GM20431 (cell line): ENCODE measurements at regions not wholly inside any gene's neighbourhood (a gene's known extent, or its start where the extent isn't known, plus 50 kb on each side); places are given as distances from the start of the nearest gene placed in this dataset.
"Not testable (repeated sequence)": the region's sequence is repeated elsewhere in the genome, so short reads cannot be mapped to it uniquely, and the experiment has no call there.

Experiments used
- in situ Hi-C: fragments of 300-500 bp; cut with MseI, MboI; formaldehyde crosslinking; loops from one replicate; pipeline ENCODE4 v1.15.0; 2020; ENCODE audit warnings: low sequenced_read_pairs; ENCODE audit not compliant: unreplicated experiment

DNA sequence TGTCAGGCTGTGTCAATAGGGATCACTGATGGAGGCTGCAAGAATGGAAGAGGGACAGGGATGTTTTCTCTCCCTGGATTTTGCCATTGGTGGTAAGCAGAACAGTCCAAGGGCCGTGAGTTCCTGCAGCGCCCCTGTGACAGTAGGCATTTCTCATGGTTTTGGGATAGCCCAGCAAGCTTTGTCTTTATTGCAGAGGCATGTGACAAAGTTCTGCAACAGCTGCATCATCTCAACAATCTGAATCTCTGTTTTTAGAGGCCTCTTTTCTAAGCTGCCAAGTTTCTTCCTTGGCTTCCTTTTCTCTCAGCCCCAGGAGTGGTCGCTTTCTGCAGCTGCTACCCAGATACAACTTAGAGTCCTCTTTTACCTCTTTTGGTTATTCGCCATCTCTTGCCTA is 95.7 kb upstream of the TSHZ3 start:
- in situ Hi-C loops, result no loop called here

DNA sequence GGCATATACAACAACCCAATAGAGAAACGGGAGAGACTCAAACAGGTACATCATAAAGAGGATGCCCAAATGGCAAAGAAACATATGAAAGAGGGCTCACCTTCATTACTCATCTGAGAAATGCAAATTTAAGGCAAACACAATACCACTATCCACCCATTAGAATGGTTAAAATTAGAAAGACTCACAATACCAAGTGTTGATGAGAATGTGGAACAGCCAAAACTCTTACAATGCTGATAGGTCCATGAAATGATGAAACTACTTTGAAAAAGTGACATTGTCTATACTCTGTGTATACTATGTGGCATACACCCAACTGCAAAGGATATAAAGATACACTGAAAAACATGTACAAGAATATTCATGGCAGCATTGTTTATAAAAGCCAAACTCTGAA is 96.2 kb upstream of the TSHZ3 start:
- in situ Hi-C loops, result no loop called here

DNA sequence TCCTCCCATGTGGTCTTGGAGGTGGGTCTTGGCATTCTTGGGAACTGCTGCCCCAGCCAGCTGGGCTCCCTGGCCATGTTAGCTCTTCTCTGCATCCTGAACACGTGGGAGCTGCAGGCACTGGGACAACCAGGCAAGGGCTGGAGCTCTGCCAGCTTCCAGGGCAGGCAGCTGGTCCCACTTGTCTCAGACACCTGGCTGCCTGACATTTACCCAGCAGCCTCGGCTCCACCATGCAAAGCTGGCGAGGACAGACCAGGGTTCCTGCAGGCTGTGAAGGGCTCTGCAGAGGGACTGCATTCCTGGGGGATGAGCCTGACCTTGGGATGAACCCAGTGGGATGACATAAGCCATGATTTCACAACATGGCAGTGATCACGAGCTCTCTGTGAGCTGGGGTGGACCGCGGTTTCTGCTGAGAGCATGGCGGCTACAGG is 99.0 kb upstream of the TSHZ3 start:
- in situ Hi-C loops, result no loop called here

DNA sequence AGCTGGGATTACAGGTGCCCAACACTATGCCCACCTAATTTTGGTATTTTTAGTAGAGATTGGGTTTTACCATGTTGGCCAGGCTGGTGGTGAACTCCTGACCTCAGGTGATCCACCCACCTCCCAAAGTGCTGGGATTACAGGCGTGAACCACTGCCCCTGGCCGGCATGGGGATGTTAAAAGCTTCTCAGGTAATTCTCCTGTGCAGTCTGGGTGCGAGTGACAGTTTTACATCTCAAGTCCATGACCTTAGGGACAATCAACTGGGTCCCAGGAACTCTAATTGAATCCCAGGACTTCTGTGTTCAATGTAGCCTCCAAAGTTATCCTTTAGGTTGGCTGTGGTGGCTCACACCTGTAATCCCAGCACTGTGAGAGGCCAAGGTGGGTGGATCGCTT is 100.1 kb upstream of the TSHZ3 start:
- in situ Hi-C loops, result no loop called here

DNA sequence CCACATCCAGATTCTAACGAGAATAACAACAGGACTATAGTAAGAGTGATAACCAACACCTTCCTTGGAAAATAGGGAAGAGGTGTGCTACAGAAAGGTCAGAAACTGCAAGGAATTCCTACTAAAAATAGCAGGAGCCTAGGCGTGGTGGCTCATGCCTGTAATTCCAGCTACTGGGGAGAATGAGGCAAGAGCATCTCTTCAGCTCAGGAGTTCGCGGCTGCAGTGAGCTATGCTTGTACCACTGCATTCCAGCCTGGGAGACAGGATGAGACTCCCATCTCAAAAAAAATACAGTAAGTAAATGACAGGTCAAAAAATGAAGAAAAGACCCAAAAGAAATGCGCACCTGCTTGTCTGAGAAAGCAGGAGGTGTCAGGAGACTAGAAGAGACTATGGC is 101.5 kb upstream of the TSHZ3 start:
- in situ Hi-C loops, result no loop called here

DNA sequence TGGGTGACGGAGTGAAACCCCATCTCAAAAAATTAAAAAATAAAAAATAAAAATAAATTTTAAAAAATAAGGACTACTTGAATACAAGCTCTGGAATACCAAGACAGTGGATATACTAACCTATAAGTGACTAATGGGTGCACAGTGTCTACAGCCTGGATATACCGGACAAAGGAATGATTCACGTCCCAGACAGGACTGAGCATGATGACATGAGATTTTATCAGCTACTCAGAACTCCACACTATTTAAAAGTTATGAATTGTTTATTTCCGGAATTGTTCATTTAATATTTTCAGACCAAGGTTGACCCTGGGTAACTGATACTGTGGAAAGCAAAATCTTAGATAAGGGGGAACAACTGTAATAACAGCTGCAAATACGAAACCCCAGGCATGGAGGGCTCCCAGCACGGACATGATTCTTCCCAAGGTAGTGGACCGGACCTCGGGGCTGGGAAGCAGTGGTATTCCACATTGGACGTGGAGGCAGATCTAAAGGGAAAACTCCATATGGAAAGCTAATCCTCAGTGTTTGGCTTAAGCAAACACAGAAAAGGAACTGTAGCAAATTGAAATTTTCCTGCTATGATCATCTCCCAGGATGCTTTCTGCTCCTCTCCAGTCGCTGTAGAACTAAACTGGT is 102.6 kb upstream of the TSHZ3 start:
- in situ Hi-C loops, result no loop called here

DNA sequence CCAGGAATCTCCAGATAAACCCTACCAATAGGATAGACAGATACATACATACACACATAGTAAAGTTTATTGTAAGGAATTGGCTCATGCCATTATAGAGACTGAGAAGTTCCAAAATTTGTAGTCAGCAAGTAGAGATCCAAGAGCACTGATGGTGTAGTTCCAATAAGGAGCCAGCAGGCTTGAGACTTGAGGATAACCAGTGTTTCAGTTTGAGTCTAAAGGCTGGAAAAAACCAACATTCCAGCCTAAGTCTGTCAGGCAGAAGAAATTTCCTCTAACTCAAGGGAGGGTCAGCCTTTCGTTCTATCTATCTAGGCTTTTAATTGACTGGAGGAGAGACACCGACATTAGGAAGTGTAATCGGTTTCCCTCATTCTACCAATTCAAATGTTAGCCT is 110.2 kb upstream of the TSHZ3 start:
- in situ Hi-C loops, result no loop called here

DNA sequence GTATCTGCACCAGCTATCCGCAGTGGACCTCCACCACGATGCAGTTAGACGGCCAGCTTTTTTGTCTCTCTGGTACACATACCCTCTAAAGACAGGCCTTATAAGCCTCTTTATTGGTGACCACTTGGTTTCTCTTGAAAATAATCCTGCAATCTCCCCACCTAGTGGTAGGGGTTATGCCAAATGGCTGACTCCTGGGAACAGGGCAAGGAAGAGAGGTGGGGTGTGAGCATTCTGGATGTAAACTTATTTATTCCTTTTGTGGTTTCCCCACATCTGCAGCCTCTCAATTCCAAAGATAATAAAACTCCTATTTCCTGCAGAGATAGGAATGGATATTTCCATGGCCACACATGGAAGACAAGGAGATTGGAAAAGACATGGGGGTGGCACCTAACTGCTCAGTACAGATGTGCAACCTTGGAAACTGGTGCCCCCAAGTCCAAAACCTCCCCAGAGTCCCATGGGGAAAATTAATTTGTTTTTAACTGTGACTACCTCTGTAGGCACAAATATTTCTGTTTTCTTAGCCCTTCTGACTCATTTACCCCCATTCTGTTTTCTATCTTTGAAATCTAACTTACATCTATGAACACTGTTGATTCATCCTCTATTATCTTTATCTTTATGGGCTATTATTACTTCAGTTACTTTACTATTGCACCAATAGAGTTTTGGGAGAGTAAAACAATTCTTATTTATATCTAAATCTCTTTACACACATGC is 112.7 kb upstream of the TSHZ3 start:
- in situ Hi-C loops, result no loop called here

DNA sequence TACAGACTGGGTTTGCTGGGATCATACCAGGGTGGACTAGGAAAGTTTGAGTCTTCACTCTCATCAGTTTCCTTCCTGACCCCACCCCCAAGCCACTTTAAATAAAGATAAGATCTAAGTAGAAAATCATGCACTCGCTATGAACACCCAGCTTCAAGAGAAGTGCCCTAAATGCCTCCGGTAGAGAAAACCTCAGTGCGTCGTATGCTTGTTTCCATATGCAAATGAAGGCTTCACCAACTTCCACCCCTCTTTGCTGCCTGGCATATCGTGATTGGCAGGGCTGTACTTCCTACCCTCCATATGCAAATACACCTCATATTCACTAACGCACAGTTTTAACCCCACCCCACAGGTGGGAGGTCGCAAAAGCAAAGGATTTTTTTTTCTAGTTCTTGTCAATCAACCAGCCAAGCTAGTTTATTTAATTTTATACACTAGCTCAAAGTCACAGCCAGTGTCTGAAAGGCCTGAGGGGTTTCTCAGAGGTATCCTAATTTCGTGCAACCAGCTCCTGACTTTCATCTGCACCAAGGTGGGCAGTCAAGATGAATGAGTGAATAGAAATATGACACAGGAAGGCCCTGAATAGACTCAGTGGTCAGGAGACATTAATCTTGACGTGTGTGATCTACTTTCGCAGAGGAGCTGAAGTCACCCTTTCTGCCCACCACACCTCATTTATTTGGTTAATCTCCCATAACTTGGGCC is 121.1 kb upstream of the TSHZ3 start:
- in situ Hi-C loops, result no loop called here

DNA sequence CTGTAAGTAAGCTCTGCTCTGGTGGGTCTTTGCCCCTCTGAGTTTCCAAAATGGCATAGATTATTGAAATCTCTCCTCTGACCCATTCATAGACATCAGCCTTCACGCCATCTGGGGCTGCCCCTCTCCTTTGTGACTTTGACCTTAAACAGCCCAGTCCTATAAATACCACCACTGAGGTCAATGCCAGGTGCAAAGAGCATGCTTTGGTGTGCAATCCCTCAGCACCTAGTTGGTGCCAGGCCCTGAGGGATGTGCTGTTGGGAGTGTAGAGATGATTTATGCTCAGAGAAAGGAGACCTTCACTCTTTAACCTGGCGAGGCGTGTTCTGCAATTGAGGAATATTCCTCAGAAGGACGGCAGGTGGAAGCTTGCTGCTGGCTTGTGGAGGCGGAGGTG is 121.7 kb upstream of the TSHZ3 start:
- in situ Hi-C loops, result no loop called here

DNA sequence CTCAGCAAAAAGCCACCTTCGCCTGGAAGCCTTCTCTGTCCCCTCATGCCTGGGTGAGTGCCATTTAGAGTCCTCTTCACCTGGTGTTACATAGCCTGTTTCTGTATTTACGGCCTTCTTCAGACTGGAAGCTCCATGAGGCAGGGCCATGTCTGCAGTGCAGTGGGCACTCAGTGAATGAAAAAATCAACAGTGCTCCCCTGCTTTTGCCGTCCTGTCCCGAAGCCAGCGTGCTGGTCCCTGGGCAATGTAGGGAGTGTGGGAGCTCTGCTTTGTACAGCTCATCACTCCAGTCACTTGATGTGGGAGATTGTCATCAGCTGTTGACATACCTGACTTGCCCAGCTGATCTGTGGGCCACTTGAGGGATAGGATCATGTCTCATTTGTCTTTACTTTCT is 129.0 kb upstream of the TSHZ3 start:
- in situ Hi-C loops, result no loop called here

DNA sequence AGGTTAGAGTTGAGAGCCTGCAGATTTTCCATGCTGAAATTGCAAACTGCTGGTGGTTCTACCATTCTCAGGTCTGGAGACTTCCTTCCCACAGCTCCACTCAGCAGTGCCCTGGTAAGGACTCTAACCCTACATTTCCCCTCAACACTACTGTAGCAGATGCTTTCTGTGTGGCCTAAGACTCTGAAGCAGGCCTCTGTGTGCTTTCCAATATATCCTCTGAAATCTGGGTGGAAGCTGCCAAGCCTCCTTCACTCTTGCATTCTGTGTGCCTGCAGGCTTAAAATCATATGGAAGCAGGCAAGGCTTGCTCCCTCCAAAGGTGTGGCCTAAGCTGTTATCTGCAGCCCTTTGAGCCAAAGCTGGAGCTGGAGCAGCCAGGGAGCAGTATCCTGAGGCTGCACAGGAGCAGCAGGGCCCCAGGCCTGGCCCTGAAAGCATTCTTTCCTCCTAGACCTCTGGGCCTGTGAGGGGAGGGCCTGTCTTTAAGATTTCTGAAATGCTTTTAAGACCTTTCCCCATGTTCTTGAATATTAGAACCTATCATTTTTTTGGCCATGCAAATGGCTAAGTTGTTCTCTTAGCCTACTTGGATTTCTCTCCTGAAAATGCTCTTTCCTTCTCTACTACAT is 134.1 kb upstream of the TSHZ3 start:
- in situ Hi-C loops, result no loop called here

DNA sequence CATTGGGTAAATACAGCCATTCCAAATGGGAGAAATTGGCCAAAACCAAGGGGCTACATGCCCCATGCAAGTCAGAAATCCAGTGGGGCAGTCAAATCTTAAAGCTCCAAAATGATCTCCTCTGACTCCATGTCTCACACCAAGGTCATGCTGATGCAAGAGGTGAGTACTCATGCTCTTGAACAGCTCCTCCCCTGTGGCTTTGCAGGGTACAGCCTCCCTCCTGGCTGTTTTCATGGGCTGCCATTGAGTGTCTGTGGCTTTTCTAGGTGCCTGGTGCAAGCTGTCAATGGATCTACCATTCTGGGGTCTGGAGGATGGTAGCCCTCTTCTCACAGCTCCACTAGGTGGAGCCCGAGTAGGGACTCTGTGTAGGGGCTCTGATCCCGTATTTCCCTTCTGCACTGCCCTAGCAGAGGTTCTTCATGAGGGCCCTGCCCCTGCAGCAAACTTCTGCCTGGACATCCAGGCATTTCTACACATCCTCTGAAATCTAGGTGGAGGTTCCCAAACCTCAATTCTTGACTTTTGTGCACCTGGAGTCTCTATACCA is 135.7 kb upstream of the TSHZ3 start:
- in situ Hi-C loops, result not testable (repeated sequence)

DNA sequence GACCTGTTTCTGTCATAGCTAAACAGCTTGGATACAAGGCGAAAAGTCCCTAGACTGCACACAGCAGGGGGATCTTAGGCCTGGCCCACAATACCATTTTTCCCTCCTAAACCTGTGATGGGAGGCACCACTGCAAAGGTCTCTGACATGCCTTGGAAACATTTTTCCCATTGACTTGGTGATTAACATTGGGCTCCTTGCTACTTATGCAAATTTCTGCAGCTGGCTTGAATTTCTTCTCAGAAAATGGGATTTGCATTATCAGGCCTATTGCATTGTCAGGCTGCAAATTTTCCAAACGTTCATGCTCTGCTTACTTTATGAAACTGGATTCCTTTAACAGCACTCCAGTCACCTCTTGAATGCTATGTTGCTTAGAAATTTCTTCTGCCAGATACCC is 136.2 kb upstream of the TSHZ3 start:
- in situ Hi-C loops, result no loop called here

DNA sequence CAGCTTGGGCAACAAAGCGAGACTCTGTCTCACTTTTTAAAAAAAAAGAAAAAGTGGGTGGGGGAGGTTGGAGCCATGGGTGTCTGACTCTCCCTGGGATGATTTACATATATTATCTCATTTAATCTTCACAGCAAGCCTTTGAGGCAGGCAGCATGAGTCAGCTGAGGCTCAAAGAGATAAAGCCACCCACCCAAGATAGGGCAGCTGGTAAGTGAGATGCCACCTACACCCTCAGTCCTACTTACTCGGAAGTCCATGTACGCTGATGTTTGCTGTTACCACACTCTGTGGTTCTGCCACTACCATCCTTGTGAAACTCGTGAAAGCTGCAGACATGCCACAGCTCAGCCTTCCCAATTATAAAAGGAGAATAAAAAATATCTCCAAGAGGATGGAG is 142.0 kb upstream of the TSHZ3 start:
- in situ Hi-C loops, result no loop called here

DNA sequence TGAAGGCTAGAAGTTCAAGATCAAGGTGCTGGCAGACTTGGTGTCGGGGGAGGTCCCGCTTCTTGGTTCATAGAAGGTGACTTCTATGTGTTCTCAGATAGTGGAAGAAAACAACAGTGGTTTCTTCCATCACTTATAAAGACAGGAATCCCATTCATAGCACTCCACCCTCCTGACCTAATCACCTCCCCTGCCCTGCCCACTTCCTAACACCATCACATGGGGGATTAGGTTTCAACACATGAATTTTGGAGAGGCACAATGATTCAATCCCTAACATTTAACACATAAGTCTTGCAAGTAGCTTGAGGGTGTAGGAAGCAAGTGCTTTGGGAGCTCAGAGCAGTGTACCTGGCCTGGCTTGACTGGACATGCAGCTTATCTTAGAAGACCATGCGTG is 142.8 kb upstream of the TSHZ3 start:
- in situ Hi-C loops, result no loop called here

DNA sequence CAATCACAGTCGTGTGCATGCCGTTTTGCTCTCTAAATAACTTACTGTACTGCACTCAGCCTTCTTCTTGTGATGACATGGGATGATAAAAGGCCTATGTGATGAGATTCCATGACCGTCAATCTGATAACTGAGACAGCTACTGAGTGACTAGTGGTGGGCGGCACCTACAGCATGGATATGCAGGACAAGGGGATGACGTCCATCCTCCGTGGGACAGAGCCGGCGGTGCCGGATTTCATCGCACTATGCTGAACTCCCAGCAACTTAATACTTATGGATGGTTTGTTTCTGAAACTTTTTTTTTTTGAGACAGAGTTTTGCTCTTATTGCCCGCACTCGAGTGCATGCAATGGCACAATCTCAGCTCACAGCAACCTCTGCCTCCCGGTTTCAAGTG is 146.8 kb upstream of the TSHZ3 start:
- in situ Hi-C loops, result no loop called here

DNA sequence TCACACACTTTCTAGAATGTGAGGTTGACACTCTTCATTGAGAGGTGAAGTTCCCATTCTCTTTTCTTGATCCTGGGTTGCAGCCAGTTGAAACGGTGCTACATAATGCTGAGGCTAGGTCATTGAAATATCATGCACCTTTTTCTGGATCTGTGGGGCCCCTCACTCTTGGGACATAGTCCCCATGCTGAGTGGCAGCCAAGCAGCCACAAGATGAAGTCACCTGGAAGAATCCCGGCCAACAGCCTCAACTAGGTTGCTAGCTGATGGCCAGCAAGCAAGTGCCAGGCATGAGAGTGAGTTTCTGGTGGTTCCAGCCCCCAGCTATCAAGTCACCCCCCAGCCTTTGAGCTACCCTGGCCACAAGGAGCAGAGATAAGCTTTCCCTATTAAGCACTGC is 148.5 kb upstream of the TSHZ3 start:
- in situ Hi-C loops, result no loop called here

DNA sequence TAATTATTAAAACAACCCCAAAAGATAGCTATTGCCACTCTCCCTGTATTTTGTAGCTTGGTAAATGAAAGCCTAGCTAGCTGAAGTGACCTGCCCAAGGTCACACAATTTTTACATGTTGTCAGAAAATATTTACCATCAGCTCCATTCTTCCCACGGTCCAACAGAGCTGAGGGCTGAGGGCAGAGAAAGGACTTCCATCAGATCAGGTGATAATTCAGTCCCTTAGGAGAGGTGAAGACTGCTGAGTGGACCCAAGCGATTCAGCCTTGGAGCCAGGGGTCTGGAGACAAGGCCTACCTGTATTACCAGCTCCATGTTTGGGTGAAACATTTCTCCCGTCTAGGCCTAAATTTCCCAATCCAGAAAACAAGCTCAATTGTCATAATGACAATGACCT is 149.5 kb upstream of the TSHZ3 start:
- in situ Hi-C loops, result no loop called here

DNA sequence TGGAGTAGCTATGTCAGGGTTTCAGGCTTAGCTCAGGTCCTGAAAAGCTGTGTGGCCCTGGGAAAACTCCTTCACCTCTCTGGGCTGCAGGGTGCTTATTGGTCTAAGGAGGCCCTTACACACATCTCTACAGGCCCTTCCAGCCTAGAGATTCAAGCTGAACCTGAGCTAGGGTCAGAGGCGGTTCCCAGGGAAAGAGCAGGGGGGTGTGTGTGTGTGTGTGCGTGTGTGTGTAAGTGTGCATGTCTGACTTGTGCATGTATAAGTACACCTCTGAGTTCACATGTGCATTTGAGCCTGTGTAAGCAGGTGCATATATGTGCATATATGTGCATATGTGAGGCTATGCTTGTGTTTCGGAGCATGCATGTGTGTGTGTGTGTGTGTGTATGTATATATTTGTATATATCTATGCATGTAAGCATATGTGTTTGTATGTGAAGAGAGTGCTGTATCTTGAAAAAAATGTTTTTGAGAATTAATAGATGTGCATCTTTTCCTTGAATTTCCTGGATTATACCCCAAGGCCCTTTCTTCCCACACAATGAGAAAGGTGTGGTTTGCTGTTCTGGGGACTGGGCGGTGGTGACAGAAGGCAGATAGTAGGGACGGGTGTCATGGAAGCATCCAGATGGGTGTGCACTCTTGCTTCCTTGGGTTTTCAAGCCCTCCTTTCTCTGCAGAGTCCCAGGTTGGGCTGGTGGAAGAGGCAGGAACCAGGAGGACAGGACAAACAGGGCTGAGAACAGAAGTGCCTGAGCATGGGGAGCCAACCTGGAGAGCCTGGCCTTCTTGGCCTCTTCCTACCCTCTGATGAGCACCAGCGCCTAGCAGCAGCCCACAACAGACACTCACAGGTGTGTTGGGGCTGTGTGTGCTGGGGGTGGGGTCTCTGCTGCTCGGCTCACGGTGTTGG is 150.3 kb upstream of the TSHZ3 start:
- in situ Hi-C loops, result no loop called here
